Naive thymus-derived CD4-positive, alpha-beta T cell (primary cell): ENCODE measurements at regions not wholly inside any gene's neighbourhood (a gene's known extent, or its start where the extent isn't known, plus 50 kb on each side); places are given as distances from the start of the nearest gene placed in this dataset.
A peak's percentile ranks its signal among the peaks of the same experiment; 100 is the strongest.

Experiments
- ATAC-seq: fragments of 150-1000 bp; cut with Tn5 transposase; 2 replicates; pipeline ENCODE4 v1.10.0; 2021; ENCODE audit warnings: mild to moderate bottlenecking, moderate library complexity
- CTCF ChIA-PET: fragments of 350-600 bp; sonication (Branson Sonifier 250); formaldehyde crosslinking; loops from one replicate; lab custom pipeline; 2021; ENCODE audit warnings: antibody characterized with exemption; lab: Charles Lee
- POLR2A ChIA-PET: fragments of 350-600 bp; sonication (Branson Sonifier 250); formaldehyde crosslinking; loops from one replicate; lab custom pipeline; 2021; ENCODE audit warnings: antibody characterized with exemption, inconsistent platforms; lab: Charles Lee
- DNase-seq, 9 donors: peaks; one replicate each; pipeline versions ENCODE4 v3.0.0 to v3.0.0-alpha.2; 2020 to 2022; ENCODE audit warnings: mixed read lengths in 1 of 9
- H3K27ac ChIP-seq: one replicate; pipeline ENCODE4 v1.7.0; 2013; ENCODE audit warnings: mild to moderate bottlenecking, low read depth, low read length, moderate library complexity
- H3K27me3 ChIP-seq, 2 donors: one replicate each; pipeline ENCODE4 v1.7.0; 2013; ENCODE audit warnings: low read length in 2 of 2, mild to moderate bottlenecking in 2 of 2, moderate library complexity in 2 of 2; ENCODE audit not compliant: control insufficient read depth in 2 of 2, insufficient read depth in 2 of 2
- H3K36me3 ChIP-seq, 3 experiments: 1 replicate in 2 of 3; 2 replicates in 1 of 3; pipeline ENCODE4 v1.7.0; 2013; ENCODE audit warnings: low read length in 3 of 3, mild to moderate bottlenecking in 3 of 3, moderate library complexity in 1 of 3; ENCODE audit not compliant: insufficient read depth in 3 of 3, control insufficient read depth in 2 of 3
- H3K4me1 ChIP-seq, 2 donors: one replicate each; pipeline ENCODE4 v1.7.0; 2013; ENCODE audit warnings: low read length in 2 of 2, mild to moderate bottlenecking in 2 of 2, moderate library complexity in 1 of 2; ENCODE audit not compliant: control insufficient read depth in 2 of 2, insufficient read depth in 2 of 2
- H3K4me3 ChIP-seq: 2 replicates; pipeline ENCODE4 v1.7.0; 2013; ENCODE audit warnings: mild to moderate bottlenecking, low read length
- H3K9me3 ChIP-seq, 3 experiments: 1 replicate in 2 of 3; 2 replicates in 1 of 3; pipeline ENCODE4 v1.7.0; 2013; ENCODE audit warnings: low read length in 3 of 3; ENCODE audit not compliant: control insufficient read depth in 2 of 3
- H3K27ac Mint-ChIP-seq, 9 donors: one replicate each; pipeline ENCODE4 v1.8.0; 2020 to 2022; ENCODE audit warnings: mixed read lengths in 9 of 9, mild to moderate bottlenecking in 8 of 9, moderate library complexity in 5 of 9, inconsistent platforms in 2 of 9
- H3K27me3 Mint-ChIP-seq, 5 donors: one replicate each; pipeline ENCODE4 v1.8.0; 2021 to 2022; ENCODE audit warnings: mixed read lengths in 5 of 5, mild to moderate bottlenecking in 1 of 5
- H3K36me3 Mint-ChIP-seq, 5 donors: one replicate each; pipeline ENCODE4 v1.8.0; 2020 to 2022; ENCODE audit warnings: mixed read lengths in 5 of 5, mild to moderate bottlenecking in 3 of 5, inconsistent platforms in 1 of 5
- H3K4me1 Mint-ChIP-seq, 7 donors: one replicate each; pipeline ENCODE4 v1.8.0; 2020 to 2022; ENCODE audit warnings: mixed read lengths in 7 of 7, mild to moderate bottlenecking in 3 of 7, inconsistent platforms in 1 of 7
- H3K4me3 Mint-ChIP-seq, 10 donors: one replicate each; pipeline ENCODE4 v1.8.0; 2020 to 2022; ENCODE audit warnings: mild to moderate bottlenecking in 10 of 10, mixed read lengths in 10 of 10, moderate library complexity in 6 of 10, inconsistent platforms in 2 of 10
- H3K9me3 Mint-ChIP-seq, 11 donors: one replicate each; pipeline ENCODE4 v1.8.0; 2020 to 2022; ENCODE audit warnings: mixed read lengths in 11 of 11, mild to moderate bottlenecking in 4 of 11, inconsistent platforms in 1 of 11, moderate library complexity in 1 of 11
- intact Hi-C, 2 donors: fragments of 100-400 bp; cut with micrococcal nuclease; formaldehyde crosslinking; loops; one replicate each; pipeline ENCODE4 v1.15.1; 2023

DNA sequence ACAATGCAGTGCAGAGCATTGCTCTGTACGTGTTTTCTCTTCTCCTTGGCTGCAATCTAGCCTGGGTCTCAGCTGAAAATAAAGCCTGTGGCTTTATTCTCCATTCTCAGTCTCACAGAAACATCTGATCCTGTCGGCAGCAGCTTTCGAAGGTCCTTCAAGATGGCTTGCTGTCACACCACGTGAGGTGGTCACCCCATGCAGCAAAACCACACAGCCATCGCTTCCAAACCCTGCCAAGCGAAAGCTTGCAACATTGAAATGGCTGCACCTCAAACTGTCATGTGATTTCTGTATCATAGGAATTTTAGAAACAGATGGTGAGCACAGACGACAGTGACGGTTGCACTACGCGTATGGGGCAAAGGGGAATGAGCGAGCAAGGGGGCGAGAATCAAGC lies 98.5 kb upstream of the SMARCA2 start:
- no peak overlapping the region for H3K4me3 ChIP-seq
- peaks cover 0 to 3% (median 3%) of the 10 kb centered on the region in 5 donors for H3K36me3 Mint-ChIP-seq
- H3K4me1 ChIP-seq: no peaks in the 10 kb centered on the region
- intact Hi-C loops: no loop called here
- CTCF ChIA-PET: no interaction called here
- H3K27ac Mint-ChIP-seq: peak overlapping the region in 1 of 9 donors; percentile 42
- peaks cover 0 to 10% (median 3%) of the 10 kb centered on the region in 11 donors for H3K9me3 Mint-ChIP-seq
- no peaks in the 10 kb centered on the region for H3K36me3 ChIP-seq
- no peak overlapping the region for H3K27ac ChIP-seq
- no peaks in the 10 kb centered on the region for H3K4me1 Mint-ChIP-seq
- peaks cover 12 to 25% (median 22%) of the 10 kb centered on the region in 5 donors for H3K27me3 Mint-ChIP-seq
- POLR2A ChIA-PET: no interaction called here
- no peak overlapping the region for H3K4me3 Mint-ChIP-seq
- H3K9me3 ChIP-seq: no peaks in the 10 kb centered on the region
- DNase-seq: no peak
- no peaks in the 10 kb centered on the region for H3K27me3 ChIP-seq
- no peak for ATAC-seq

- Mint-ChIP-seq H3K9me3 (peaks cover 0 to 10% (median 0%) of the 10 kb centered on the region in 11 donors), H3K27ac (no peak overlapping the region), H3K36me3 (no peaks in the 10 kb centered on the region), H3K4me3 (no peak overlapping the region), H3K4me1 (no peaks in the 10 kb centered on the region), H3K27me3 (peaks cover 12 to 26% (median 24%) of the 10 kb centered on the region in 5 donors)
- no peaks in the 10 kb centered on the region for H3K36me3 ChIP-seq
- ChIA-PET CTCF (interaction anchor here (0.6 to 1.2 kb wide), 2 partner anchors 152 to 168 kb away, joined by 3 to 5 read pairs; no protein-coding TSS in a partner anchor), POLR2A (interaction anchor here (0.6 kb wide), 1 partner anchor 1483 kb away, joined by 3 read pairs; no protein-coding TSS in a partner anchor)
- H3K27ac ChIP-seq: no peak overlapping the region
- ATAC-seq: no peak
- DNase-seq: no peak
- H3K4me3 ChIP-seq: no peak overlapping the region
- H3K27me3 ChIP-seq: no peaks in the 10 kb centered on the region
- H3K4me1 ChIP-seq: no peaks in the 10 kb centered on the region
- no peaks in the 10 kb centered on the region for H3K9me3 ChIP-seq
- intact Hi-C loops: no loop called here
Measured at GRCh38 chr9:1917396-1917935, 97.7 kb upstream of the SMARCA2 start.

GRCh38 chr9:1918108-1918507 lies 97.0 kb upstream of the SMARCA2 start:
- H3K27ac Mint-ChIP-seq: peak overlapping the region in 1 of 9 donors; percentile 73
- H3K27ac ChIP-seq: no peak overlapping the region
- DNase-seq (no peak), ATAC-seq (no peak)
- intact Hi-C loops: no loop called here
- no peaks in the 10 kb centered on the region for H3K36me3 ChIP-seq
- ChIA-PET CTCF (interaction anchor here (1.2 kb wide), 1 partner anchor 167 kb away, joined by 5 read pairs; no protein-coding TSS in a partner anchor), POLR2A (interaction anchor here (0.6 kb wide), 1 partner anchor 1483 kb away, joined by 3 read pairs; no protein-coding TSS in a partner anchor)
- H3K9me3 Mint-ChIP-seq: peaks cover 0 to 4% (median 0%) of the 10 kb centered on the region in 11 donors
- H3K27me3 Mint-ChIP-seq: peaks cover 12 to 26% (median 24%) of the 10 kb centered on the region in 5 donors
- H3K4me3 ChIP-seq: no peak overlapping the region
- H3K4me1 ChIP-seq: no peaks in the 10 kb centered on the region
- no peaks in the 10 kb centered on the region for H3K4me1 Mint-ChIP-seq
- H3K4me3 Mint-ChIP-seq: no peak overlapping the region
- H3K9me3 ChIP-seq: no peaks in the 10 kb centered on the region
- H3K27me3 ChIP-seq: no peaks in the 10 kb centered on the region
- H3K36me3 Mint-ChIP-seq: no peaks in the 10 kb centered on the region

GRCh38 chr9:1918622-1919021 lies 96.5 kb upstream of the SMARCA2 start:
- no peak overlapping the region for H3K27ac Mint-ChIP-seq
- POLR2A ChIA-PET: no interaction called here
- peaks cover 0 to 4% (median 0%) of the 10 kb centered on the region in 11 donors for H3K9me3 Mint-ChIP-seq
- no peaks in the 10 kb centered on the region for H3K9me3 ChIP-seq
- H3K27me3 ChIP-seq: no peaks in the 10 kb centered on the region
- no peak for DNase-seq
- CTCF ChIA-PET: interaction anchor here (1.2 kb wide), 1 partner anchor 167 kb away, joined by 5 read pairs; no protein-coding TSS in a partner anchor
- ATAC-seq: no peak
- no peaks in the 10 kb centered on the region for H3K36me3 Mint-ChIP-seq
- H3K27ac ChIP-seq: no peak overlapping the region
- no peaks in the 10 kb centered on the region for H3K36me3 ChIP-seq
- peaks cover 12 to 26% (median 24%) of the 10 kb centered on the region in 5 donors for H3K27me3 Mint-ChIP-seq
- intact Hi-C loops: no loop called here
- no peaks in the 10 kb centered on the region for H3K4me1 ChIP-seq
- H3K4me3 Mint-ChIP-seq: no peak overlapping the region
- H3K4me3 ChIP-seq: no peak overlapping the region
- H3K4me1 Mint-ChIP-seq: no peaks in the 10 kb centered on the region

DNA sequence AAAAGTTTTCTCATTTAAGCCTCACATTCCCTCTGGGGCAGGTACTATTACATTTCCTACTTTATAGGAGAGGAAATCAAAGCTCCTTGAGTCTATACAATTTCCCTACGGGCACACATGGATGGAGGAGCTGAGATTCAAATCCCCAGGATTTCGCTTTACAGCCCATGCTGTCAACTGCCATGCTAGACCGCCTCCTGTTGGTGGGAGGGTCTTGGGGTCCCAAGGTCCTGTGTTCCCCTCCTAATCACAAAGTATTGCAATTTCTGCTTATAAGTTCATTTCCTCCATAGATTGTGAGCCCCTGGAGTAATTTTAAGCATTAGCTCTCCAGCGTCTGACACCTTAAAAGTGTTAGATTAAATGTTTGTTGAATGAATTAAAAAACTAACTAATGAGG lies 95.9 kb upstream of the SMARCA2 start:
- no peaks in the 10 kb centered on the region for H3K4me1 Mint-ChIP-seq
- ChIA-PET POLR2A (no interaction called here), CTCF (interaction anchor here (1.0 kb wide), 1 partner anchor 148 kb away, joined by 3 read pairs; no protein-coding TSS in a partner anchor)

GRCh38 chr9:1920386-1920785 lies 94.8 kb upstream of the SMARCA2 start:
- Histone ChIP-seq H3K36me3 (no peaks in the 10 kb centered on the region), H3K27me3 (no peaks in the 10 kb centered on the region), H3K9me3 (no peaks in the 10 kb centered on the region), H3K27ac (no peak overlapping the region), H3K4me3 (no peak overlapping the region), H3K4me1 (no peaks in the 10 kb centered on the region)
- H3K4me1 Mint-ChIP-seq: no peaks in the 10 kb centered on the region
- DNase-seq: no peak
- POLR2A ChIA-PET: no interaction called here
- CTCF ChIA-PET: no interaction called here
- no peak overlapping the region for H3K4me3 Mint-ChIP-seq
- peak overlapping the region in 1 of 9 donors; percentile 15 for H3K27ac Mint-ChIP-seq
- no peak for ATAC-seq
- peaks cover 0 to 4% (median 0%) of the 10 kb centered on the region in 11 donors for H3K9me3 Mint-ChIP-seq
- no peaks in the 10 kb centered on the region for H3K36me3 Mint-ChIP-seq
- H3K27me3 Mint-ChIP-seq: peaks cover 12 to 25% (median 19%) of the 10 kb centered on the region in 5 donors
- intact Hi-C loops: loop anchor here in 1 of 2 donors (5.0 kb wide), 1 partner anchor 167 kb away; no protein-coding TSS in a partner anchor

More for the DNA sequence above, 95.9 kb upstream of the SMARCA2 start:
- peaks cover 0 to 4% (median 0%) of the 10 kb centered on the region in 11 donors for H3K9me3 Mint-ChIP-seq
- Histone ChIP-seq H3K9me3 (no peaks in the 10 kb centered on the region), H3K27me3 (no peaks in the 10 kb centered on the region), H3K27ac (no peak overlapping the region), H3K36me3 (no peaks in the 10 kb centered on the region), H3K4me3 (no peak overlapping the region), H3K4me1 (no peaks in the 10 kb centered on the region)
- no peak overlapping the region for H3K4me3 Mint-ChIP-seq
- intact Hi-C loops: no loop called here
- DNase-seq (no peak), ATAC-seq (no peak)
- H3K27ac Mint-ChIP-seq: no peak overlapping the region
- H3K36me3 Mint-ChIP-seq: no peaks in the 10 kb centered on the region
- peaks cover 12 to 26% (median 24%) of the 10 kb centered on the region in 5 donors for H3K27me3 Mint-ChIP-seq
